ENCODE measurements at regions not wholly inside any gene's neighbourhood (a gene's known extent, or its start where the extent isn't known, plus 50 kb on each side); places are given as distances from the start of the nearest gene placed in this dataset.

DNA sequence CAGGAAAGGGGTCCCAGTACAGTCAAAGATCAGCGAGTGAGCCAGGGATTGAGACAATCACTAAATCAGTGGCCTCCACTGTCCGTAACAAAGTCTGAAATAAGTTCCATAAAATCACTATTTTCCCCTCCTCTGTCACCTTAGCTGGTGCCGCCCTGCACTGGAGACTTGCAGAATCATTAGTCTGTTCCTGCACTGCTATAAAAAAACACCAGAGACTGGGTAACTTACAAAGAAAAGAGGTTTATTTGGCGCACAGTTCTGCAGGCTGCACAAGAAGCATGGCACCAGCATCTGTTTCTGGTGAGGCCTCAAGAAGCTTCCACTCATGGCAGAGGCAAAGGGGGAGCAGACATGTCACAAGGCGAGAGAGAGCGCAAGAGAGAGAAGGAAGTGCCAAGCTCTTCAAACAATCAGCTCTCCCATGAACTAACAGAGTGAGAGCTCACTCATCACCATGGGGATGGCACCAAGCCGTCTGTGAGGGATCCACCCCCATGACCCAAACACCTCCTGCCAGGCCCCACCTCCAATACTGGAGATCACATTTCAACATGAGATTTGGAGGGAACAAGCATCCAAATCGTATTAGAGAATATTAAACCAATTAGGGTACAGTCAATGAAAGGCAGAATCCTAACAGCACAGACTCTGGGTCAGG lies 129.8 kb upstream of the TIAM1 start:
- Histone ChIP-seq H3T11ph (ENCODE audit: low read length) (no peak overlapping the region), H4K91ac (ENCODE audit: insufficient read length, low read depth, low read length) (no peak overlapping the region), H2BK5ac (ENCODE audit: insufficient read length, low read length) (no peak overlapping the region), H4K20me1 (ENCODE audit: control insufficient read depth, insufficient read depth, insufficient read length) (no peaks in the 10 kb centered on the region), H2AK5ac (ENCODE audit: insufficient read length, low read length) (no peak overlapping the region), H2AFZ (ENCODE audit: low read length) (no peak overlapping the region), H2BK15ac (ENCODE audit: low read depth, low read length) (no peak overlapping the region), H3K14ac (ENCODE audit: insufficient read depth, low read length) (no peak overlapping the region), H3K4me2 (ENCODE audit: insufficient read depth, insufficient read length, low read length) (no peak overlapping the region), H4K5ac (ENCODE audit: insufficient read length, low read depth, low read length) (no peak overlapping the region), H3K27me3 (ENCODE audit: insufficient read depth, low read length) (no peaks in the 10 kb centered on the region), H3K79me2 (ENCODE audit: insufficient read depth, low read length) (no peaks in the 10 kb centered on the region), H2BK20ac (ENCODE audit: low read depth, low read length, poor library complexity, severe bottlenecking) (no peak overlapping the region), H3K9me3 (ENCODE audit: control insufficient read depth, low read depth, low read length) (no peaks in the 10 kb centered on the region), H3K23ac (ENCODE audit: insufficient read length, low read depth, low read length) (no peak overlapping the region), H3K4me1 (ENCODE audit: insufficient read depth, low read length) (no peaks in the 10 kb centered on the region), H3K18ac (ENCODE audit: insufficient read length, low read depth, low read length) (no peak overlapping the region), H3K27ac (ENCODE audit: insufficient read length, low read depth, low read length) (no peak overlapping the region), H4K8ac (replicated peaks; ENCODE audit: insufficient read length, low read depth, low read length) (no peak overlapping the region), H3K56ac (ENCODE audit: insufficient read length, low read depth, low read length) (no peak overlapping the region), H3K23me2 (ENCODE audit: insufficient read length, low read depth, low read length, poor library complexity, severe bottlenecking) (no peaks in the 10 kb centered on the region), H3K79me1 (ENCODE audit: insufficient read depth, low read depth, low read length, poor library complexity, severe bottlenecking) (no peaks in the 10 kb centered on the region), H3K4ac (ENCODE audit: low read depth, low read length) (no peak overlapping the region), H2BK12ac (ENCODE audit: insufficient read length, low read depth, low read length) (no peak overlapping the region), H2BK120ac (ENCODE audit: low read depth, low read length, poor library complexity, severe bottlenecking) (no peak overlapping the region), H3K9ac (ENCODE audit: extremely low read depth, insufficient read length, low read length) (no peak overlapping the region)
- H3K36me3 Mint-ChIP-seq (ENCODE audit: insufficient read depth in 1 of 3, low read depth in 3 of 3) = peaks cover 7 to 9% (median 7%) of the 10 kb centered on the region in 3 experiments; a peak in 6 of 7 replicates
- no peak overlapping the region; a peak in 2 of 7 replicates for H3K27ac Mint-ChIP-seq
- WGBS (ENCODE audit: extremely low coverage, insufficient read length, low lambda C conversion rate) = no CpG with 5 or more reads among the region's 8 CpGs
- TF ChIP-seq, protein P1, sequence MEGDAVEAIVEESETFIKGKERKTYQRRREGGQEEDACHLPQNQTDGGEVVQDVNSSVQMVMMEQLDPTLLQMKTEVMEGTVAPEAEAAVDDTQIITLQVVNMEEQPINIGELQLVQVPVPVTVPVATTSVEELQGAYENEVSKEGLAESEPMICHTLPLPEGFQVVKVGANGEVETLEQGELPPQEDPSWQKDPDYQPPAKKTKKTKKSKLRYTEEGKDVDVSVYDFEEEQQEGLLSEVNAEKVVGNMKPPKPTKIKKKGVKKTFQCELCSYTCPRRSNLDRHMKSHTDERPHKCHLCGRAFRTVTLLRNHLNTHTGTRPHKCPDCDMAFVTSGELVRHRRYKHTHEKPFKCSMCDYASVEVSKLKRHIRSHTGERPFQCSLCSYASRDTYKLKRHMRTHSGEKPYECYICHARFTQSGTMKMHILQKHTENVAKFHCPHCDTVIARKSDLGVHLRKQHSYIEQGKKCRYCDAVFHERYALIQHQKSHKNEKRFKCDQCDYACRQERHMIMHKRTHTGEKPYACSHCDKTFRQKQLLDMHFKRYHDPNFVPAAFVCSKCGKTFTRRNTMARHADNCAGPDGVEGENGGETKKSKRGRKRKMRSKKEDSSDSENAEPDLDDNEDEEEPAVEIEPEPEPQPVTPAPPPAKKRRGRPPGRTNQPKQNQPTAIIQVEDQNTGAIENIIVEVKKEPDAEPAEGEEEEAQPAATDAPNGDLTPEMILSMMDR (conservative IDR thresholded peaks at IDR 0.05) = no peak
- no peak overlapping the region for H3K4me3 Mint-ChIP-seq
- H3K4me1 Mint-ChIP-seq = peaks cover 21 to 27% of the 10 kb centered on the region in 2 experiments
- H3K27me3 Mint-ChIP-seq (ENCODE audit: low read depth) = no peaks in the 10 kb centered on the region; the same call in 1 of the 2 replicates
- DNase-seq = no peak
- H3K9me3 Mint-ChIP-seq = peaks cover 0 to 4% of the 10 kb centered on the region in 2 experiments; a peak in 3 of 5 replicates
